OCI-LY1 (cell line): ENCODE measurements at regions not wholly inside any gene's neighbourhood (a gene's known extent, or its start where the extent isn't known, plus 50 kb on each side); places are given as distances from the start of the nearest gene placed in this dataset.

Experiments
- H2AFZ ChIP-seq: fragments of 200-600 bp; sonication (generic), shearing (Covaris generic); 2 replicates; pipeline ENCODE4 v1.6.0; 2014; ENCODE audit warnings: antibody characterized with exemption, mild to moderate bottlenecking, low read length
- H3F3A ChIP-seq: fragments of 200-600 bp; sonication (generic), shearing (Covaris generic); 2 replicates; pipeline ENCODE4 v1.6.0; 2014; ENCODE audit warnings: mild to moderate bottlenecking, antibody characterized with exemption, low read length, moderate library complexity; ENCODE audit not compliant: insufficient read depth
- H3K27ac ChIP-seq: fragments of 200-600 bp; sonication (generic); 2 replicates; pipeline ENCODE4 v1.5.1; 2014; ENCODE audit warnings: low read length, mixed run types, mild to moderate bottlenecking, low read depth; ENCODE audit not compliant: poor library complexity, severe bottlenecking
- H3K27me3 ChIP-seq: fragments of 200-600 bp; sonication (generic); 2 replicates; pipeline ENCODE4 v1.6.0; 2014; ENCODE audit warnings: antibody characterized with exemption, mild to moderate bottlenecking, low read length, moderate library complexity; ENCODE audit not compliant: insufficient read depth
- H3K36me3 ChIP-seq: fragments of 200-600 bp; sonication (generic); 2 replicates; pipeline ENCODE4 v1.6.1; 2014; ENCODE audit warnings: mild to moderate bottlenecking, antibody characterized with exemption, low read length, moderate library complexity, mixed read lengths; ENCODE audit not compliant: insufficient read depth
- H3K4me1 ChIP-seq: fragments of 200-600 bp; sonication (generic); 2 replicates; pipeline ENCODE4 v1.5.1; 2014; ENCODE audit warnings: mild to moderate bottlenecking, low read length, moderate library complexity; ENCODE audit not compliant: insufficient read depth, severe bottlenecking
- H3K4me2 ChIP-seq: fragments of 200-600 bp; sonication (generic), shearing (Covaris generic); 2 replicates; pipeline ENCODE4 v1.6.1; 2014; ENCODE audit warnings: low read length
- H3K4me3 ChIP-seq: fragments of 200-600 bp; sonication (generic); 2 replicates; pipeline ENCODE4 v1.5.1; 2014; ENCODE audit warnings: low read length, low read depth, mild to moderate bottlenecking, mixed read lengths; ENCODE audit not compliant: poor library complexity, severe bottlenecking
- H3K79me2 ChIP-seq: fragments of 200-600 bp; shearing (Covaris generic); 2 replicates; pipeline ENCODE4 v1.6.1; 2016; ENCODE audit warnings: mixed run types, low read length, mixed read lengths; ENCODE audit not compliant: insufficient read depth
- H3K9ac ChIP-seq: fragments of 200-600 bp; sonication (generic), shearing (Covaris generic); 2 replicates; pipeline ENCODE4 v1.6.1; 2014; ENCODE audit warnings: mild to moderate bottlenecking, low read length, mixed read lengths
- H3K9me2 ChIP-seq: fragments of 200-600 bp; sonication (generic), shearing (Covaris generic); 2 replicates; pipeline ENCODE4 v1.6.1; 2014; ENCODE audit warnings: low read depth, mild to moderate bottlenecking, low read length, mixed read lengths
- H3K9me3 ChIP-seq: fragments of 200-600 bp; shearing (Covaris generic); 2 replicates; pipeline ENCODE4 v1.6.1; 2014; ENCODE audit warnings: low read length, mixed read lengths
- H4K20me1 ChIP-seq: fragments of 200-600 bp; sonication (generic), shearing (Covaris generic); 2 replicates; pipeline ENCODE4 v1.6.0; 2016; ENCODE audit warnings: mild to moderate bottlenecking, low read length; ENCODE audit not compliant: insufficient read depth
- CTCF ChIP-seq: fragments of 200-600 bp; sonication (generic), shearing (Covaris generic); IDR thresholded peaks from 2 replicates; pipeline ENCODE4 v1.5.1; 2017; ENCODE audit warnings: mild to moderate bottlenecking, antibody characterized with exemption, low read length, moderate library complexity, mixed read lengths
- EZH2 ChIP-seq: fragments of 200-600 bp; sonication (generic), shearing (Covaris generic); IDR thresholded peaks from 2 replicates; pipeline ENCODE4 v1.8.0; 2017; ENCODE audit warnings: borderline replicate concordance, mixed run types, mild to moderate bottlenecking, antibody characterized with exemption, low read length, moderate library complexity, mixed read lengths

DNA sequence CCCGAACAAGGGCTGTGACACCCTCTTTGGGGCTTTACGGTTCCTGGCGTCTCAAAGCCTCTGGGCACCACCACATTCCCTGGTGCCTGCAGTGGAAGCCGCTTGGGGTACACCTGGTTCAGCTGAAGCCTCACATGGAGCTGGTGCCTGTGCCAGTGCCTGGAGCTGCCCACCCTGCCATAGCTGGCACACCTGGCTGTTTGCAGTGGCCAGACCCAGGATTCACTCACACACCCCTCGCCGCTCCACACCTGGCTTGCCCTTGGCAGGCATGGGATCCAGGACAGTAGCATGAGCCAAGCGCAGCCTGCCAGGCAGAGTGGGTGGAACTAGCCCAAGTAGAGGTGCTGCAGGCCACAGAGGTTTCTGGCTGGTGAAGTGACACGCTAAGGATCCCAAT, 641.8 kb downstream of the TLE4 start:
- Histone ChIP-seq H3K4me1 (no peaks in the 10 kb centered on the region), H3K27me3 (no peaks in the 10 kb centered on the region), H3F3A (no peaks in the 10 kb centered on the region), H3K4me2 (no peak overlapping the region), H3K27ac (no peak overlapping the region), H4K20me1 (no peaks in the 10 kb centered on the region), H3K9me3 (no peaks in the 10 kb centered on the region), H3K79me2 (no peaks in the 10 kb centered on the region), H3K9me2 (no peaks in the 10 kb centered on the region), H3K9ac (no peak overlapping the region), H3K4me3 (no peak overlapping the region), H2AFZ (no peak overlapping the region), H3K36me3 (no peaks in the 10 kb centered on the region)
- no peak for TF ChIP-seq CTCF
- TF ChIP-seq EZH2: no peak

GRCh38 chr9:80208696-80209095, 636.9 kb downstream of the TLE4 start:
- H3F3A ChIP-seq: no peaks in the 10 kb centered on the region
- H4K20me1 ChIP-seq: no peaks in the 10 kb centered on the region
- no peaks in the 10 kb centered on the region for H3K36me3 ChIP-seq
- H3K9ac ChIP-seq: no peak overlapping the region
- no peak overlapping the region for H3K4me2 ChIP-seq
- no peak overlapping the region for H3K4me3 ChIP-seq
- H2AFZ ChIP-seq: no peak overlapping the region
- no peaks in the 10 kb centered on the region for H3K79me2 ChIP-seq
- H3K4me1 ChIP-seq: no peaks in the 10 kb centered on the region
- no peaks in the 10 kb centered on the region for H3K9me3 ChIP-seq
- TF ChIP-seq EZH2 (no peak), CTCF (no peak)
- H3K27me3 ChIP-seq: no peaks in the 10 kb centered on the region
- H3K27ac ChIP-seq: no peak overlapping the region
- no peaks in the 10 kb centered on the region for H3K9me2 ChIP-seq

GRCh38 chr9:80204054-80204453, 632.3 kb downstream of the TLE4 start:
- H3K9ac ChIP-seq: no peak overlapping the region
- H3K4me1 ChIP-seq: no peaks in the 10 kb centered on the region
- no peaks in the 10 kb centered on the region for H3K79me2 ChIP-seq
- H3K4me3 ChIP-seq: no peak overlapping the region
- H4K20me1 ChIP-seq: no peaks in the 10 kb centered on the region
- H2AFZ ChIP-seq: no peak overlapping the region
- H3K27ac ChIP-seq: no peak overlapping the region
- TF ChIP-seq EZH2 (no peak), CTCF (no peak)
- no peaks in the 10 kb centered on the region for H3F3A ChIP-seq
- no peaks in the 10 kb centered on the region for H3K27me3 ChIP-seq
- no peak overlapping the region for H3K4me2 ChIP-seq
- H3K9me2 ChIP-seq: no peaks in the 10 kb centered on the region
- H3K9me3 ChIP-seq: no peaks in the 10 kb centered on the region
- no peaks in the 10 kb centered on the region for H3K36me3 ChIP-seq
